ENCODE measurements at regions not wholly inside any gene's neighbourhood (a gene's known extent, or its start where the extent isn't known, plus 50 kb on each side); places are given as distances from the start of the nearest gene placed in this dataset.

DNA sequence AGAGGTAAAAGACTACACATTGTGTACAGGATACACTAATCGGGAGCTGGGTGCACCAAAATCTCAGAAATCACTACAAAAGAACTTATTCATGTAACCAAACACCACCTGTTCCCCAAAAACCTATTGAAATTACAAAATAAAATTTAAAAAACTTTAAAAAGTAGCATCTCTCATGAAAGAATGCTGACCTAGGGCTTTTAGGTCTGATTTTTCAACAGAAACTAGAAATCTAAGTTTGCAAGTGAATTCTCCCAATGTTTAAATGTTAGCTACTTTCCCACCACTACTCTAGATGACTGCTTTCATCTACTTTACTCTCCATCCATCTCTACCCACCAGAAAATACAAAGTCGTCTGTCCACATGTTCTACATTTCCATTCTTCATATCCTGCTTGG, 1447.7 kb downstream of the RPA4 start:
- in situ Hi-C loops (cut with HindIII; ENCODE audit: low pct_unique_long_range_greater_than_20kb, low sequenced_read_pairs): no loop called here
- POLR2A ChIA-PET: no interaction called here

DNA sequence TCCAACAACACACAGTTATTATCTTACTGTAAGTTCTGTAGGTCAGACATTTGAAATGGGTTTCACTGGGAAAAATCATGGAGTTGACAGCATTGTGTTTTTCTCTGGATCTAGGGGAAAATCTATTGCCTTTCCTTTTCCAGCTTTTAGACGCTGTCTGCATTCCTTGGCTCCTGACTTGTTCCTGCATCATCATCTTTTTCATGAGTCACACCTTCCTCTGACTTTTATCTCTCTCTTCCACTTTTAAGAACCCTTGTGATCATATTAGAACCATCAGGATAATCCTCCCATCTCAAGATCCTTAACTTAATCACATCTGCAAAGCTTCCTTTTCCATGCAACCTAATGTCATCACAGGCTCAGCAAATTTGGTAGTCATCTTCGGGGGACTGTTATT, 1454.8 kb downstream of the RPA4 start:
- ChIA-PET POLR2A (no interaction called here), CTCF (no interaction called here)
- no TSS peak for BruUV-seq (replicated peaks)
- TF ChIP-seq, protein P1, sequence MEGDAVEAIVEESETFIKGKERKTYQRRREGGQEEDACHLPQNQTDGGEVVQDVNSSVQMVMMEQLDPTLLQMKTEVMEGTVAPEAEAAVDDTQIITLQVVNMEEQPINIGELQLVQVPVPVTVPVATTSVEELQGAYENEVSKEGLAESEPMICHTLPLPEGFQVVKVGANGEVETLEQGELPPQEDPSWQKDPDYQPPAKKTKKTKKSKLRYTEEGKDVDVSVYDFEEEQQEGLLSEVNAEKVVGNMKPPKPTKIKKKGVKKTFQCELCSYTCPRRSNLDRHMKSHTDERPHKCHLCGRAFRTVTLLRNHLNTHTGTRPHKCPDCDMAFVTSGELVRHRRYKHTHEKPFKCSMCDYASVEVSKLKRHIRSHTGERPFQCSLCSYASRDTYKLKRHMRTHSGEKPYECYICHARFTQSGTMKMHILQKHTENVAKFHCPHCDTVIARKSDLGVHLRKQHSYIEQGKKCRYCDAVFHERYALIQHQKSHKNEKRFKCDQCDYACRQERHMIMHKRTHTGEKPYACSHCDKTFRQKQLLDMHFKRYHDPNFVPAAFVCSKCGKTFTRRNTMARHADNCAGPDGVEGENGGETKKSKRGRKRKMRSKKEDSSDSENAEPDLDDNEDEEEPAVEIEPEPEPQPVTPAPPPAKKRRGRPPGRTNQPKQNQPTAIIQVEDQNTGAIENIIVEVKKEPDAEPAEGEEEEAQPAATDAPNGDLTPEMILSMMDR (IDR thresholded peaks at IDR 0.05): no peak
- TF ChIP-seq POLR2AphosphoS5 (IDR thresholded peaks at IDR 0.05; ENCODE audit: low read depth, low read length) (no peak), SIN3A (IDR thresholded peaks at IDR 0.05; ENCODE audit: borderline replicate concordance, insufficient read depth, low read depth, low read length) (no peak), TCF7L2 (IDR thresholded peaks at IDR 0.05; ENCODE audit: low read depth, low read length) (no peak)
- TF ChIP-seq, protein P2, sequence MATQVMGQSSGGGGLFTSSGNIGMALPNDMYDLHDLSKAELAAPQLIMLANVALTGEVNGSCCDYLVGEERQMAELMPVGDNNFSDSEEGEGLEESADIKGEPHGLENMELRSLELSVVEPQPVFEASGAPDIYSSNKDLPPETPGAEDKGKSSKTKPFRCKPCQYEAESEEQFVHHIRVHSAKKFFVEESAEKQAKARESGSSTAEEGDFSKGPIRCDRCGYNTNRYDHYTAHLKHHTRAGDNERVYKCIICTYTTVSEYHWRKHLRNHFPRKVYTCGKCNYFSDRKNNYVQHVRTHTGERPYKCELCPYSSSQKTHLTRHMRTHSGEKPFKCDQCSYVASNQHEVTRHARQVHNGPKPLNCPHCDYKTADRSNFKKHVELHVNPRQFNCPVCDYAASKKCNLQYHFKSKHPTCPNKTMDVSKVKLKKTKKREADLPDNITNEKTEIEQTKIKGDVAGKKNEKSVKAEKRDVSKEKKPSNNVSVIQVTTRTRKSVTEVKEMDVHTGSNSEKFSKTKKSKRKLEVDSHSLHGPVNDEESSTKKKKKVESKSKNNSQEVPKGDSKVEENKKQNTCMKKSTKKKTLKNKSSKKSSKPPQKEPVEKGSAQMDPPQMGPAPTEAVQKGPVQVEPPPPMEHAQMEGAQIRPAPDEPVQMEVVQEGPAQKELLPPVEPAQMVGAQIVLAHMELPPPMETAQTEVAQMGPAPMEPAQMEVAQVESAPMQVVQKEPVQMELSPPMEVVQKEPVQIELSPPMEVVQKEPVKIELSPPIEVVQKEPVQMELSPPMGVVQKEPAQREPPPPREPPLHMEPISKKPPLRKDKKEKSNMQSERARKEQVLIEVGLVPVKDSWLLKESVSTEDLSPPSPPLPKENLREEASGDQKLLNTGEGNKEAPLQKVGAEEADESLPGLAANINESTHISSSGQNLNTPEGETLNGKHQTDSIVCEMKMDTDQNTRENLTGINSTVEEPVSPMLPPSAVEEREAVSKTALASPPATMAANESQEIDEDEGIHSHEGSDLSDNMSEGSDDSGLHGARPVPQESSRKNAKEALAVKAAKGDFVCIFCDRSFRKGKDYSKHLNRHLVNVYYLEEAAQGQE (IDR thresholded peaks at IDR 0.05; ENCODE audit: insufficient read depth in 1 of 2, low read depth in 2 of 2, low read length in 1 of 2): no peak
- intact Hi-C loops (cut with micrococcal nuclease; ENCODE audit: unreplicated experiment): no loop called here
- in situ Hi-C loops (cut with HindIII; ENCODE audit: low pct_unique_long_range_greater_than_20kb, low sequenced_read_pairs): no loop called here
- Histone ChIP-seq H3K4me1 (ENCODE audit: control insufficient read depth, insufficient read depth, low read length) (no peaks in the 10 kb centered on the region), H3K4me3 (ENCODE audit: low read depth in 2 of 2, low read length in 2 of 2) (no peak overlapping the region), H3K27ac (ENCODE audit: low read length) (no peak overlapping the region), H3K36me3 (ENCODE audit: control insufficient read depth, insufficient read depth, low read length) (no peaks in the 10 kb centered on the region), H3K9me3 (ENCODE audit: control insufficient read depth, insufficient read depth, low read depth, low read length) (no peaks in the 10 kb centered on the region), H3K27me3 (ENCODE audit: control insufficient read depth, insufficient read depth, low read length) (no peaks in the 10 kb centered on the region)
- DNase-seq (ENCODE audit: low read depth, low spot score) (no peak), ATAC-seq (no peak)

More for the DNA sequence above, 1447.7 kb downstream of the RPA4 start:
- TF ChIP-seq, protein P1 (IDR thresholded peaks at IDR 0.05): no peak
- TF ChIP-seq SIN3A (IDR thresholded peaks at IDR 0.05; ENCODE audit: borderline replicate concordance, insufficient read depth, low read depth, low read length): no peak
- TF ChIP-seq POLR2AphosphoS5 (IDR thresholded peaks at IDR 0.05; ENCODE audit: low read depth, low read length): no peak
- no peak for TF ChIP-seq TCF7L2 (IDR thresholded peaks at IDR 0.05; ENCODE audit: low read depth, low read length)
- TF ChIP-seq, protein P2 (IDR thresholded peaks at IDR 0.05; ENCODE audit: insufficient read depth in 1 of 2, low read depth in 2 of 2, low read length in 1 of 2): no peak
- H3K4me3 ChIP-seq (ENCODE audit: low read depth in 2 of 2, low read length in 2 of 2): no peak overlapping the region
- no peaks in the 10 kb centered on the region for H3K36me3 ChIP-seq (ENCODE audit: control insufficient read depth, insufficient read depth, low read length)
- no peak overlapping the region for H3K27ac ChIP-seq (ENCODE audit: low read length)
- H3K27me3 ChIP-seq (ENCODE audit: control insufficient read depth, insufficient read depth, low read length): no peaks in the 10 kb centered on the region
- no peaks in the 10 kb centered on the region for H3K9me3 ChIP-seq (ENCODE audit: control insufficient read depth, insufficient read depth, low read depth, low read length)
- DNase-seq (ENCODE audit: low read depth, low spot score) (no peak), ATAC-seq (no peak)
- no peaks in the 10 kb centered on the region for H3K4me1 ChIP-seq (ENCODE audit: control insufficient read depth, insufficient read depth, low read length)
- intact Hi-C loops (cut with micrococcal nuclease; ENCODE audit: unreplicated experiment): no loop called here
- CTCF ChIA-PET: no interaction called here
- no TSS peak for BruUV-seq (replicated peaks)
